HUES48 (cell line): ENCODE measurements at regions not wholly inside any gene's neighbourhood (a gene's known extent, or its start where the extent isn't known, plus 50 kb on each side); places are given as distances from the start of the nearest gene placed in this dataset.

Experiments used
- H3K27ac ChIP-seq: one replicate; pipeline ENCODE4 v1.7.0; 2013; ENCODE audit warnings: low read depth, low read length, inconsistent platforms
- H3K27me3 ChIP-seq: 2 replicates; pipeline ENCODE4 v1.6.1; 2013; ENCODE audit warnings: mild to moderate bottlenecking, low read length; ENCODE audit not compliant: control insufficient read depth, insufficient read depth
- H3K36me3 ChIP-seq: 2 replicates; pipeline ENCODE4 v1.6.1; 2013; ENCODE audit warnings: low read length; ENCODE audit not compliant: control insufficient read depth, insufficient read depth
- H3K4me1 ChIP-seq: 2 replicates; pipeline ENCODE4 v1.6.1; 2013; ENCODE audit warnings: mild to moderate bottlenecking, low read length; ENCODE audit not compliant: control insufficient read depth, insufficient read depth
- H3K4me3 ChIP-seq: 2 replicates; pipeline ENCODE4 v1.5.1; 2013; ENCODE audit warnings: mild to moderate bottlenecking, low read depth, low read length
- H3K9ac ChIP-seq: 2 replicates; pipeline ENCODE4 v1.6.1; 2013; ENCODE audit warnings: mild to moderate bottlenecking, low read depth, low read length, moderate library complexity
- H3K9me3 ChIP-seq: 2 replicates; pipeline ENCODE4 v1.6.1; 2013; ENCODE audit warnings: low read length; ENCODE audit not compliant: control insufficient read depth, insufficient read depth

DNA sequence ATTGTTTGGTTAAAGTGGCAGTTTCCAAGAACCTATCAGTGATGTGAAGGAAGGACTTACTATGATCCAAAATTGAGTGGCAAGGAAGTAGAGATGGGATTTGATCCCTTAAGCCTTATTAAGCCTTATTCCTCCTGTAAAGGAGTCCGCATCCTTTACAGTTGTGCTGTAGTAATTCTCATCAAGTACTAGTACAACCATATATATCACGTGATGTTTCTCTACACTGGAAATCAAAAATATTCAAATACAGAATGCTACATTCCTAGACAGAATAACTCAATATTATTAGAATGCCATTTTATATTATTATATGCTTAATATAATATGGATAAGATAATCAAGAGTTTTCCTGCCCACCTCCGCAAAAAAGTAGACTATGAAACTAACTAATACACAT, 312.4 kb upstream of the SPHKAP start:
- Histone ChIP-seq H3K27me3 (no peaks in the 10 kb centered on the region), H3K4me3 (no peak overlapping the region), H3K4me1 (no peaks in the 10 kb centered on the region), H3K9ac (no peak overlapping the region), H3K36me3 (no peaks in the 10 kb centered on the region), H3K9me3 (no peaks in the 10 kb centered on the region), H3K27ac (no peak overlapping the region)

DNA sequence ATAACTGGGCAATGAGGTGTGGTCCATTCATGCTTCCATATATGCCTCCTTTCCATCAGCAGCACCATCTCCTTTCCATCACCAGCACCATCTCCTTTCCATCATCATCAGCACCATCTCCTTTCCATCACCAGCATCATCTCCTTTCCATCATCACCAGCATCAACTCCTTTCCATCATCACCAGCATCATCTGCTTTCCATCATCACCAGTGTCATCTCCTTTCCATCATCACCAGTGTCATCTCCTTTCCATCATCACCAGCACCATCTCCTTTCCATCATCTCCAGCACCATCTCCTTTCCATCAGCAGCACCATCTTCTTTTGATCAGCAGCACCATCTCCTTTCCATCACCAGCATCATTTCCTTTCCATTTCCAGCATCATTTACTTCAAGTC, 297.5 kb upstream of the SPHKAP start:
- Histone ChIP-seq H3K9me3 (no peaks in the 10 kb centered on the region), H3K4me3 (no peak overlapping the region), H3K27me3 (no peaks in the 10 kb centered on the region), H3K27ac (no peak overlapping the region), H3K4me1 (no peaks in the 10 kb centered on the region), H3K9ac (no peak overlapping the region), H3K36me3 (no peaks in the 10 kb centered on the region)

DNA sequence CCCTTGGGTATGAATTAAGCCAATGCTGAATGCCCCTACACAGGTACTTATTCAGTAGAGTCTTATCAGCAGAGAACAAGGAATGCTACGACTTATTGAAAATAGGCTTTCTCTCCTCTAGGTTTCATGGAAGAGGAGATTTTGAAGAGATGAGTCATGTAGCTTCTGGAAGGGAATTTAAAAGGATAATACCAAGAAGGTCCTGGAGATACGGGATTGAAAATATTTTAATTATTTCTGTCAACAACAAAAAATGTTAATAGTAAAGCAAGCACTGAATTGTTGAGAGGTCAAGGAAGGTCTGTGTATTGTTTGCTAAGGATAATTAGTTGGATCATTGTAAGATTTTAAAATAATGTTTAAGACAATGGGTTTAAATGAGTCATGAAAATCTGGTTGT, 293.0 kb upstream of the SPHKAP start:
- H3K4me1 ChIP-seq = no peaks in the 10 kb centered on the region
- no peaks in the 10 kb centered on the region for H3K27me3 ChIP-seq
- no peaks in the 10 kb centered on the region for H3K36me3 ChIP-seq
- no peak overlapping the region for H3K27ac ChIP-seq
- no peak overlapping the region for H3K9ac ChIP-seq
- H3K4me3 ChIP-seq = no peak overlapping the region
- H3K9me3 ChIP-seq = no peaks in the 10 kb centered on the region

DNA sequence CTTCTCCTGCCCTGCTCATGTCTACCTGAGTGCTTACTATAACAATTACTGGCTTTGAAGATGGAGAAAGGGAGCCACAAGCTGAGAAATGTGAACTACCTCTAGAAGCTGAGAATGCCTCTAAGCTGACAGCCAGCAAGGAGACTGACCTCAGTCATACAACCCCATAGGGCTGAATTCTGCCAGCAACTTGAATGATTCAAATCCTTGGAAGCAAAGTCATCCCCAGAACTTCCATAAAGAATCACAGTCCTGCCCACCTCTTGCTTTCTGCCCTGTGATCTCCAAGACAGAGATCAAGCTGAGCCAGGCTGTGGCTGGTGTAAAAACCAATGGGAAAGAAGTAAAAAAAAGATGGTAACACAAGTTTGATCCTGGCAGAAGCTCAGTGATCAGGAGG, 288.2 kb upstream of the SPHKAP start:
- Histone ChIP-seq H3K4me1 (peaks cover 5% of the 10 kb centered on the region; the same call in 1 of the 2 replicates), H3K27ac (no peak overlapping the region), H3K4me3 (no peak overlapping the region), H3K27me3 (no peaks in the 10 kb centered on the region), H3K9ac (no peak overlapping the region), H3K9me3 (no peaks in the 10 kb centered on the region), H3K36me3 (no peaks in the 10 kb centered on the region)

DNA sequence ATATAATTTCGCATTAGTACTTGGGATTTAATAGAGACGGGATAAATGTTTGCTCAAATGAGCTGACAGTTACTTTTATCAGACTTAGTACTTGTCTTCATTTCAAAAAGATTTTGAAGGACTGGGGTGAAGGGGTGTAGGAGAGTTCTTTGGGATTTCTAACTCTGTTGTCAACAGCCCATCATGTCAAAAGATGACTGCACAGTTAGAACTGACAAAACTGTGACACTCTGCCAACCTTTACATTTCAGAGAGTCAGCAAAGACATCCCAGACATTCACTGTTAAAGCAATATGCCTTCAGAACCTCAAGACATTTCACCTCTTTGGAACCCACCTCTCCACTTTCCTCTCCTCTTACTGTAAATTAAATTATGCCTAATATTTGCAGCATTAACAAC, 285.4 kb upstream of the SPHKAP start:
- H3K4me3 ChIP-seq = no peak overlapping the region
- no peak overlapping the region for H3K27ac ChIP-seq
- 0 out of 2 replicates have a peak, but pooled peaks cover 4% of the 10 kb centered on the region for H3K9me3 ChIP-seq
- H3K4me1 ChIP-seq = peaks cover 5% of the 10 kb centered on the region; the same call in 1 of the 2 replicates
- H3K27me3 ChIP-seq = no peaks in the 10 kb centered on the region
- H3K9ac ChIP-seq = no peak overlapping the region
- no peaks in the 10 kb centered on the region for H3K36me3 ChIP-seq

DNA sequence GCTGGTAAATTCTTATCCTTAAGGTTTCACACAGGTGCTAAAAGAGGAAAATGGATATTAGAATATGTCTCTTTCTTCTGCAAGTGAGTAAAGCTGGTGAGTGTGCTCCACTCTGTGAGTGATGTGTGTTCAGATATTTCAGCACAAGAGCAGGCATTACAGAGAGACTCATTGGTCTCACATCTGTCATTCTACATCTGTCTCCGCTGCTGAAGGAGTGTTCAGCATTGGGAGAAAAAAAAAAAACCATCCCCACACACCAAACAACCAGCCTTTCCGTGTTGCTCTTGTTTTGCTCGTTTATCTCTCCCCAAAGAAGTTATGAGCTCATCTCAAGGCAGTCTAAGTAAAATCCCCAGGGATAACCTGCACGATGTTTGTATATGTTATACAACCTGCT, 283.9 kb upstream of the SPHKAP start:
- Histone ChIP-seq H3K36me3 (no peaks in the 10 kb centered on the region), H3K4me3 (no peak overlapping the region), H3K4me1 (peaks cover 5% of the 10 kb centered on the region; the same call in 1 of the 2 replicates), H3K9me3 (peaks cover 6% of the 10 kb centered on the region; the same call in 1 of the 2 replicates), H3K9ac (no peak overlapping the region), H3K27me3 (no peaks in the 10 kb centered on the region), H3K27ac (no peak overlapping the region)

DNA sequence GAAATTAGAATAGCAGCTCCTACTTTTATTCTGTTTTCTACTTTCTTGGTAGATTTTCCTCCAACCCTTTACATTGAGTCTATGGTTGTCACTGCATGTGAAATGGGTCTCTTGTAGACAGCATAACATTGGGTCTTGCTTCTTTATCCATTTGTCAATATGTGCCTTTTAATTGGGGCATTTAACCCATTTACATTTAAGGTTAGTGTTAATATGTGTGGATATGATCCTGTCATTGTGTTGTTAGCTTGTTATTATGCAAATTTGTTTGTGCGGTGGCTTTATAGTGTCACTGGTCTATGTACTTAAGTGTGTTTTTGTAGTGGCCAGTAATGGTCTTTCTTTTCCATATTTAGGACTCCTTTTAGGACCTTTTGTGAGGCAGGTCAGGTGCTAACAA, 276.9 kb upstream of the SPHKAP start:
- Histone ChIP-seq H3K4me3 (no peak overlapping the region), H3K27me3 (no peaks in the 10 kb centered on the region), H3K9ac (no peak overlapping the region), H3K27ac (no peak overlapping the region), H3K9me3 (peaks cover 30% of the 10 kb centered on the region), H3K4me1 (no peaks in the 10 kb centered on the region), H3K36me3 (no peaks in the 10 kb centered on the region)

DNA sequence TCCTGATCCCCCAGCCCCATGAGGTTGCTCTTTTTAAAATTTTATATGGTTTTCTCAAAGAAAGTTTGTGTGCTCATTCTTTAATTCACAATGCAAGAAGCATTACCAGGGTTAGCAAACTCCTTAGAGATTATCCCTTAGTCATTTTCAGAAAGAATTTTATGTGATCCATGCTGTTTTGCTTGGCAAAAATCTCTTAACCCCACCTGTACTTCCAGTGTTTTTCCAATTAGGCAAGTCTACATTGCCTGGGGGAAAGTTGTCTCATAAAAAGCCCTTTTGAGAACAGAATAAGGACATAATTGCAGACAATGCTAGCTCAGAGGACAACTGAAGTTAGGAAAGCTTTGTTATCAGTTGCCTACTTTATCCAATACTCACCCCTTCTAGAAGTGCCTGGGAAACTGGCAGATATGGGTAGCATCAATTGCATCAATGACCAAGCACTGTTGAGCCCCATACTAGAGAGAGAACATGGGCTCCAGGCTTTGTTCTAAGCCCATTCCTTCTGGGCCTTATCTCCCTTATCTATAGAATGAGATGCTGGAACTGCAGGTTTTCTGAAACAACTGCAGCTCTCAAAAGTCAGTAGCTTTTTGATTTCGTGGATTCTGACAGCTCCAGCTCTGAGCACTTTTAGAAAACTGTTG, 265.9 kb upstream of the SPHKAP start:
- H3K4me1 ChIP-seq = no peaks in the 10 kb centered on the region
- H3K9ac ChIP-seq = no peak overlapping the region
- no peaks in the 10 kb centered on the region for H3K9me3 ChIP-seq
- H3K36me3 ChIP-seq = no peaks in the 10 kb centered on the region
- no peak overlapping the region for H3K4me3 ChIP-seq
- H3K27ac ChIP-seq = no peak overlapping the region
- no peaks in the 10 kb centered on the region for H3K27me3 ChIP-seq

DNA sequence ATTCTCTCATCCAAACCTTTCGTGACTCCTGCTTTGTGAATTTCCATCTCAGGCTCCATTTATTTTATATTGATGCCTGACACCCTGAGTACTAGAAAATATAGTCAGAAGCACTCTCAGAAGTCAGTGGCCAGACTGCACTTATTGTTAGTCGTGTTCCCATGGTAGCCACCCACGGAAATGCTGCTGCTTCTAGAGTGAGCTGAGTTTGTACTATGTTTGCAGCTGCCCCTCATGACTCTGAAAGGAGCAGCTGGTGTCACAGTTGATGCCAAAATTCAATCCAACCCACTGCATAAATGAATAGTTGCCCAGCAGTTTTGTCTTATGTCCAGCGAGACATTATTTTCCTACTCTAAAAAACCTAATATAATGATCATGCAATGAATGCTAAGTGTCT, 265.2 kb upstream of the SPHKAP start:
- H3K4me1 ChIP-seq = no peaks in the 10 kb centered on the region
- no peak overlapping the region for H3K4me3 ChIP-seq
- no peaks in the 10 kb centered on the region for H3K9me3 ChIP-seq
- H3K36me3 ChIP-seq = no peaks in the 10 kb centered on the region
- no peaks in the 10 kb centered on the region for H3K27me3 ChIP-seq
- H3K27ac ChIP-seq = no peak overlapping the region
- H3K9ac ChIP-seq = no peak overlapping the region

DNA sequence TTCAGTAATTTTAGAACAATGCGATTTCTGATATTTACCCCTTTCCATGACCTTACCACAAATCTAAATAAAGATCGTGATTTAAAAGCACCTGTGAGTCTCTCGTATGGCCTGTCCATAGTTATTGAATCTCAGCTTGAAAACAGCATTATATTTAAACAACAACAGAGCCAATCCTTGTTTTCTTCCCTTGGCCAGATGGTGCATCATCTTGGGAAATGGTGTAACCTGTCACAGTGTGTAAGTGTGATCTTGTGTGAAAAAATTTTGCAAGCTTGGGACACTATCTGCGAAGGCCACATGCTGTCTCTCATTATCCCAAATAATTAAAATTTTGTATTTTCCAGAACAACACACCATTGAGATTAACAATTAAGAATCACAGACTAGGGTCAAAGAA, 262.7 kb upstream of the SPHKAP start:
- H3K9ac ChIP-seq = no peak overlapping the region
- H3K27me3 ChIP-seq = no peaks in the 10 kb centered on the region
- H3K4me1 ChIP-seq = no peaks in the 10 kb centered on the region; the same call in 1 of the 2 replicates
- no peaks in the 10 kb centered on the region for H3K9me3 ChIP-seq
- H3K27ac ChIP-seq = no peak overlapping the region
- H3K4me3 ChIP-seq = no peak overlapping the region
- H3K36me3 ChIP-seq = no peaks in the 10 kb centered on the region

DNA sequence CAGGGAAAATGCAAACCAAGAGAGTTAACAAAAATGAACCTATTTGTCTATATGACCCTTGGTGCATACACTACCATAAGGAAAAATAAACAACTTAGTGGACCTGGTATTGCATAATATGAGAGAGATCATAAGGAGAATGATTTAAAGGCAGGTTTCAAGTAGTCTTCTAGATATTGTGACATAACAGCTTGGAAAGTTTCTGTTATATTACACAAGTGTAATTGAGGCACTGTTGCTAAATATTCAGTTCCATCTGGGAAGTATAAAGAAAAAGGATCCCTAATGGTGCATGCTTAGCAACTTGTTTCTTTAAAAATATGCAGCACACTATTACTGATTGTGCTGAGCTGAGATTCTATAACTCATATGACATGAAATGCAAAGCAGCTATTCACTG, 252.2 kb upstream of the SPHKAP start:
- Histone ChIP-seq H3K4me1 (no peaks in the 10 kb centered on the region; the same call in 1 of the 2 replicates), H3K36me3 (no peaks in the 10 kb centered on the region), H3K27ac (no peak overlapping the region), H3K9ac (no peak overlapping the region), H3K27me3 (no peaks in the 10 kb centered on the region), H3K4me3 (no peak overlapping the region), H3K9me3 (no peaks in the 10 kb centered on the region)
